ENCODE measurements at regions not wholly inside any gene's neighbourhood (a gene's known extent, or its start where the extent isn't known, plus 50 kb on each side); places are given as distances from the start of the nearest gene placed in this dataset.

GRCh38 chr1:58976294-58976693 lies 192.4 kb upstream of the JUN start:
- WGBS, 2 donors: 88 to 90% methylated on average over 1 of the region's 1 CpG
- Histone ChIP-seq H3K4me3 (no peak overlapping the region), H3K9me3 (no peaks in the 10 kb centered on the region), H3K27ac (no peak overlapping the region), H3K4me1 (peaks cover 0 to 6% (median 0%) of the 10 kb centered on the region in 4 donors), H3K36me3 (no peaks in the 10 kb centered on the region), H3K27me3 (no peaks in the 10 kb centered on the region)
- DNase-seq (ENCODE audit: low spot score in 2 of 2): no peak
- TF ChIP-seq, protein P1, sequence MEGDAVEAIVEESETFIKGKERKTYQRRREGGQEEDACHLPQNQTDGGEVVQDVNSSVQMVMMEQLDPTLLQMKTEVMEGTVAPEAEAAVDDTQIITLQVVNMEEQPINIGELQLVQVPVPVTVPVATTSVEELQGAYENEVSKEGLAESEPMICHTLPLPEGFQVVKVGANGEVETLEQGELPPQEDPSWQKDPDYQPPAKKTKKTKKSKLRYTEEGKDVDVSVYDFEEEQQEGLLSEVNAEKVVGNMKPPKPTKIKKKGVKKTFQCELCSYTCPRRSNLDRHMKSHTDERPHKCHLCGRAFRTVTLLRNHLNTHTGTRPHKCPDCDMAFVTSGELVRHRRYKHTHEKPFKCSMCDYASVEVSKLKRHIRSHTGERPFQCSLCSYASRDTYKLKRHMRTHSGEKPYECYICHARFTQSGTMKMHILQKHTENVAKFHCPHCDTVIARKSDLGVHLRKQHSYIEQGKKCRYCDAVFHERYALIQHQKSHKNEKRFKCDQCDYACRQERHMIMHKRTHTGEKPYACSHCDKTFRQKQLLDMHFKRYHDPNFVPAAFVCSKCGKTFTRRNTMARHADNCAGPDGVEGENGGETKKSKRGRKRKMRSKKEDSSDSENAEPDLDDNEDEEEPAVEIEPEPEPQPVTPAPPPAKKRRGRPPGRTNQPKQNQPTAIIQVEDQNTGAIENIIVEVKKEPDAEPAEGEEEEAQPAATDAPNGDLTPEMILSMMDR (IDR thresholded peaks at IDR 0.05): no peak
- TF ChIP-seq POLR2A (IDR thresholded peaks at IDR 0.05): no peak
- no peak for TF ChIP-seq EP300 (IDR thresholded peaks at IDR 0.05)

GRCh38 chr1:58977598-58977997 lies 193.8 kb upstream of the JUN start:
- no peaks in the 10 kb centered on the region for H3K27me3 ChIP-seq
- H3K9me3 ChIP-seq: no peaks in the 10 kb centered on the region
- no peak overlapping the region for H3K4me3 ChIP-seq
- no peaks in the 10 kb centered on the region for H3K36me3 ChIP-seq
- no peak for DNase-seq (ENCODE audit: low spot score in 2 of 2)
- H3K4me1 ChIP-seq: peaks cover 0 to 6% (median 4%) of the 10 kb centered on the region in 4 donors
- no peak overlapping the region for H3K27ac ChIP-seq
- 80 to 88% methylated on average over 1 of the region's 1 CpG for WGBS, 2 donors
- TF ChIP-seq, protein P1 (IDR thresholded peaks at IDR 0.05): no peak
- TF ChIP-seq EP300 (IDR thresholded peaks at IDR 0.05): no peak
- TF ChIP-seq POLR2A (IDR thresholded peaks at IDR 0.05): no peak

GRCh38 chr1:58978096-58978495 lies 194.2 kb upstream of the JUN start:
- Histone ChIP-seq H3K4me3 (no peak overlapping the region), H3K36me3 (no peaks in the 10 kb centered on the region), H3K27ac (no peak overlapping the region), H3K27me3 (no peaks in the 10 kb centered on the region), H3K9me3 (no peaks in the 10 kb centered on the region), H3K4me1 (peaks cover 0 to 10% (median 7%) of the 10 kb centered on the region in 4 donors)
- TF ChIP-seq POLR2A (IDR thresholded peaks at IDR 0.05) (no peak), EP300 (IDR thresholded peaks at IDR 0.05) (no peak)
- TF ChIP-seq, protein P1 (IDR thresholded peaks at IDR 0.05): no peak
- no peak for DNase-seq (ENCODE audit: low spot score in 2 of 2)
- WGBS, 2 donors: 87% methylated on average over 2 of the region's 2 CpGs

DNA sequence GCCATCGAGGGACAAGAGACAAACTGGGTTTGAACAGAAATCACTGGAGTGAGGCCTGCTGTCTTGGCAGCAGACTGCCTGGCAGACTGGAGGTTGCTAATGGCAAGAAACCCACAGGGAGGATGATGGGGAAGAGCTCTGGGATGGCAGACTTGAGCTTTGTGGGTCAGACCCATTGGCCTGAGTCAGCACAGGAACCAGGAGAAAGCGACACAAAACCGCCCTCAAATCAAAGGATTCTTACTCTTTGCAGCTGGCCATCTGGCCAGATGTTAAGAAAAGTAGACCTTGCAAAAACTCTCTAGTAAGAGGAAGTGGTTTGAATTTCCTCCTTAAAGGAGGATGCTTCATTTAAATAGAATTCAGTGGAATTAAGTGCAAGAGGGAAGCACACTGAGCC lies 195.2 kb upstream of the JUN start:
- no peak overlapping the region for H3K27ac ChIP-seq
- H3K4me3 ChIP-seq: no peak overlapping the region
- no peaks in the 10 kb centered on the region for H3K27me3 ChIP-seq
- H3K9me3 ChIP-seq: no peaks in the 10 kb centered on the region
- peaks cover 0 to 17% (median 7%) of the 10 kb centered on the region in 4 donors for H3K4me1 ChIP-seq
- WGBS, 2 donors: 79 to 90% methylated on average over 3 of the region's 3 CpGs
- TF ChIP-seq EP300 (IDR thresholded peaks at IDR 0.05): no peak
- TF ChIP-seq, protein P1 (IDR thresholded peaks at IDR 0.05): no peak
- TF ChIP-seq POLR2A (IDR thresholded peaks at IDR 0.05): no peak
- no peaks in the 10 kb centered on the region for H3K36me3 ChIP-seq
- no peak for DNase-seq (ENCODE audit: low spot score in 2 of 2)

- no peak overlapping the region for H3K4me3 ChIP-seq
- no peaks in the 10 kb centered on the region for H3K27me3 ChIP-seq
- H3K9me3 ChIP-seq: no peaks in the 10 kb centered on the region
- no peak overlapping the region for H3K27ac ChIP-seq
- peaks cover 0 to 17% (median 7%) of the 10 kb centered on the region in 4 donors for H3K4me1 ChIP-seq
- no peaks in the 10 kb centered on the region for H3K36me3 ChIP-seq
- WGBS, 2 donors: 93 to 96% methylated on average over 3 of the region's 3 CpGs
- DNase-seq (ENCODE audit: low spot score in 2 of 2): no peak
- no peak for TF ChIP-seq EP300 (IDR thresholded peaks at IDR 0.05)
- TF ChIP-seq, protein P1 (IDR thresholded peaks at IDR 0.05): no peak
- no peak for TF ChIP-seq POLR2A (IDR thresholded peaks at IDR 0.05)
These were observed 195.8 kb upstream of the JUN start for GRCh38 chr1:58979677-58980076.

All from tibial nerve (tissue), 4 donors.